ENCODE measurements at regions not wholly inside any gene's neighbourhood (a gene's known extent, or its start where the extent isn't known, plus 50 kb on each side); places are given as distances from the start of the nearest gene placed in this dataset.

DNA sequence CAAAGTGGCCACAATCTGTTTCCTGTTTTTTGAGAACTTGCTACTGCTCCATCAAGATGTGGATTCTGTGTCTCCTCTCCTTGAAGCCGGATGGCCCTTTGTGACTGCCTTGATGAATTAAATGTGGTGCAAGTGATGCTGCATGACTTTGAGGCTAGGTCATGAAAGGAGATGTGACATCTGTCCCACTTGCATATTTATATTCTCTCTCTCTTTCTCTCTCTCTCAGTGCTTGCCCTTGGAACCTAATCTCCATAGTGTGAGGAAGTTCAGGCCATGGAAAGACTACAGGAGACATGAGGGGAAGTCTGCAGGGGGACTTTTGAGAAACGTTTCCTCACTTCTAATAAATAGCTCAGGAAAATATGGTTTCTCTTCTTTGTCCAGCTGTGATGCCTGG, 50.0 kb upstream of the ADPGK start:
- no peak for TF ChIP-seq POLR2A (IDR thresholded peaks at IDR 0.05)
- TF ChIP-seq, protein P1, sequence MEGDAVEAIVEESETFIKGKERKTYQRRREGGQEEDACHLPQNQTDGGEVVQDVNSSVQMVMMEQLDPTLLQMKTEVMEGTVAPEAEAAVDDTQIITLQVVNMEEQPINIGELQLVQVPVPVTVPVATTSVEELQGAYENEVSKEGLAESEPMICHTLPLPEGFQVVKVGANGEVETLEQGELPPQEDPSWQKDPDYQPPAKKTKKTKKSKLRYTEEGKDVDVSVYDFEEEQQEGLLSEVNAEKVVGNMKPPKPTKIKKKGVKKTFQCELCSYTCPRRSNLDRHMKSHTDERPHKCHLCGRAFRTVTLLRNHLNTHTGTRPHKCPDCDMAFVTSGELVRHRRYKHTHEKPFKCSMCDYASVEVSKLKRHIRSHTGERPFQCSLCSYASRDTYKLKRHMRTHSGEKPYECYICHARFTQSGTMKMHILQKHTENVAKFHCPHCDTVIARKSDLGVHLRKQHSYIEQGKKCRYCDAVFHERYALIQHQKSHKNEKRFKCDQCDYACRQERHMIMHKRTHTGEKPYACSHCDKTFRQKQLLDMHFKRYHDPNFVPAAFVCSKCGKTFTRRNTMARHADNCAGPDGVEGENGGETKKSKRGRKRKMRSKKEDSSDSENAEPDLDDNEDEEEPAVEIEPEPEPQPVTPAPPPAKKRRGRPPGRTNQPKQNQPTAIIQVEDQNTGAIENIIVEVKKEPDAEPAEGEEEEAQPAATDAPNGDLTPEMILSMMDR (IDR thresholded peaks at IDR 0.05) = no peak
